ENCODE measurements at regions not wholly inside any gene's neighbourhood (a gene's known extent, or its start where the extent isn't known, plus 50 kb on each side); places are given as distances from the start of the nearest gene placed in this dataset.

DNA sequence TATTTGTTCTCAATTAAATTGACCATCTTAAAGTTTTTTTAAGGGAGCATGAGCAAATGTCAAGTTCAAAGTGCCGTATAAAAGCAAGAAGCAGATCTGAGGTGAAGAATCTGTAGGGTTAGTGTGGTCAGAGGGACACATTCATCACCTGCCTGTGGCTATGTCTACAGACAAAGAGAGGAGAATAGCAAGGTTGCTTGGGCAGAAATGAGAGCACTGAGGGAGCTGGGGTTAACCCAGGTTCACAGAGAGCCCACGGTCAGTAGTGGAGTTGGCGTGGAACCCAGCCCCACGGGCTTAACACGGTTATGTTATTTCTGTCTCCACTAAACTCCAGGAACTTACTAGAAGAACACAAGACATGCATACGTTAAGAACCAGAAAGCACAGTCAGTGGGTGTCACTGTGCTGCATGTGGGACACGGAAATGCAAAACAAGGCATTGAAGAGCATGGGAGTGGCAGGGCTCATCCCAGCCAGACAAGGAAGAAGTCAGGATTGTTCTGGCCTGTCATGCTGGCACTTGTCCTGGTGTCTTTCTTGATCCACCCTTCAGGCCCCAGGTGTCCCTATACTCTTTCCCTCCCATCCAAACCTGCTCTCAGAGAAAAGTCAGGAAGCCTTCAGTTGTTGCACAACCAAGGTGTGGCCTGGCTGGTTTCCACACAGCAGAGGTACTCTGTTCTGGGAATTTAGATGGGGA lies 95.5 kb upstream of the IVNS1ABP start:
- no peak for DNase-seq (ENCODE audit: low read depth in 1 of 2, low spot score in 1 of 2)

DNA sequence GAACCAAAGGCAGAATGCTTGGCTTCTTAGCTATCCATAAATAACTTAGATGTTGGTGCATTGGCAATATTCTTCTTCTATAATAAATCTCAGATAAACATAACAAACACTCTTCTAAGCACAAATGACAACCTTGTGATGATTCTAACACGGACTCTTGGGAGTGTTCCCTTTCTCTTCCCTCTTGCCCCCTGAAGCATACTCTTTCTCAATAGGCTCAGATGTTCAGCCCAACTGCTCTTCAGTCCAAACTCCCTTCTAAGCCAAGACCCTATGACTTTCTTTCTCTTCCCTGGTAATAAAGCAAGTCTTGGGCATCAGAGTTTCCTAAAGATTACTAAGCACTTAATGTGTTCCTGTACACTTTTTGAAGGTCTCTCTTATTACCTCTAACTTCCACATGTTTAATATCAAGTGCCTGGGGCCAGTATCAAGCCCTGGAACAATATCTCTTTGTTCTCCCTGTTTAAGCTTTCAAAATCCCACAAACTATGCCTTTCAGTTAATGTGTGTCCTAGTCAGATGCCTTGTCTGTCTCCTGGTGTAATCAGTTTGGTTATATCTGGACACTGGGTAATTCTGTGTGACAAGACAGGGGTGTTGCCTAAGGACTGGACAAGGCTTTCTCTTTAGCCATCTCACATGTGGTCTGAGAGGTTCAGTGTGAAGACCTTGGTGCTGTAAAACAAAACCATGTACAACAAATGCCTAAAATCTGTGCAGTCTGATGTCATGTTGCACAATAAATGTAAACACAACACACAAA lies 92.9 kb upstream of the IVNS1ABP start:
- no peak for DNase-seq (ENCODE audit: low read depth in 1 of 2, low spot score in 1 of 2)
- H3K4me3 ChIP-seq (replicated peaks; ENCODE audit: insufficient read depth, low read length): no peak overlapping the region

More for the DNA sequence above, 95.5 kb upstream of the IVNS1ABP start:
- H3K4me3 ChIP-seq (replicated peaks; ENCODE audit: insufficient read depth, low read length): no peak overlapping the region
- no peak overlapping the region for H3K27ac ChIP-seq (replicated peaks)
- no peaks in the 10 kb centered on the region for H3K27me3 ChIP-seq (ENCODE audit: insufficient read depth, poor library complexity, severe bottlenecking)
- TF ChIP-seq GABPA (IDR thresholded peaks at IDR 0.05; ENCODE audit: low read depth) (no peak), SPI1 (IDR thresholded peaks at IDR 0.05; ENCODE audit: borderline replicate concordance, low read depth) (no peak), POLR2AphosphoS5 (IDR thresholded peaks at IDR 0.05; ENCODE audit: low read depth) (no peak)
- TF ChIP-seq, protein P1, sequence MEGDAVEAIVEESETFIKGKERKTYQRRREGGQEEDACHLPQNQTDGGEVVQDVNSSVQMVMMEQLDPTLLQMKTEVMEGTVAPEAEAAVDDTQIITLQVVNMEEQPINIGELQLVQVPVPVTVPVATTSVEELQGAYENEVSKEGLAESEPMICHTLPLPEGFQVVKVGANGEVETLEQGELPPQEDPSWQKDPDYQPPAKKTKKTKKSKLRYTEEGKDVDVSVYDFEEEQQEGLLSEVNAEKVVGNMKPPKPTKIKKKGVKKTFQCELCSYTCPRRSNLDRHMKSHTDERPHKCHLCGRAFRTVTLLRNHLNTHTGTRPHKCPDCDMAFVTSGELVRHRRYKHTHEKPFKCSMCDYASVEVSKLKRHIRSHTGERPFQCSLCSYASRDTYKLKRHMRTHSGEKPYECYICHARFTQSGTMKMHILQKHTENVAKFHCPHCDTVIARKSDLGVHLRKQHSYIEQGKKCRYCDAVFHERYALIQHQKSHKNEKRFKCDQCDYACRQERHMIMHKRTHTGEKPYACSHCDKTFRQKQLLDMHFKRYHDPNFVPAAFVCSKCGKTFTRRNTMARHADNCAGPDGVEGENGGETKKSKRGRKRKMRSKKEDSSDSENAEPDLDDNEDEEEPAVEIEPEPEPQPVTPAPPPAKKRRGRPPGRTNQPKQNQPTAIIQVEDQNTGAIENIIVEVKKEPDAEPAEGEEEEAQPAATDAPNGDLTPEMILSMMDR (IDR thresholded peaks at IDR 0.05; ENCODE audit: insufficient read depth, low read length): no peak
- TF ChIP-seq, protein P2, sequence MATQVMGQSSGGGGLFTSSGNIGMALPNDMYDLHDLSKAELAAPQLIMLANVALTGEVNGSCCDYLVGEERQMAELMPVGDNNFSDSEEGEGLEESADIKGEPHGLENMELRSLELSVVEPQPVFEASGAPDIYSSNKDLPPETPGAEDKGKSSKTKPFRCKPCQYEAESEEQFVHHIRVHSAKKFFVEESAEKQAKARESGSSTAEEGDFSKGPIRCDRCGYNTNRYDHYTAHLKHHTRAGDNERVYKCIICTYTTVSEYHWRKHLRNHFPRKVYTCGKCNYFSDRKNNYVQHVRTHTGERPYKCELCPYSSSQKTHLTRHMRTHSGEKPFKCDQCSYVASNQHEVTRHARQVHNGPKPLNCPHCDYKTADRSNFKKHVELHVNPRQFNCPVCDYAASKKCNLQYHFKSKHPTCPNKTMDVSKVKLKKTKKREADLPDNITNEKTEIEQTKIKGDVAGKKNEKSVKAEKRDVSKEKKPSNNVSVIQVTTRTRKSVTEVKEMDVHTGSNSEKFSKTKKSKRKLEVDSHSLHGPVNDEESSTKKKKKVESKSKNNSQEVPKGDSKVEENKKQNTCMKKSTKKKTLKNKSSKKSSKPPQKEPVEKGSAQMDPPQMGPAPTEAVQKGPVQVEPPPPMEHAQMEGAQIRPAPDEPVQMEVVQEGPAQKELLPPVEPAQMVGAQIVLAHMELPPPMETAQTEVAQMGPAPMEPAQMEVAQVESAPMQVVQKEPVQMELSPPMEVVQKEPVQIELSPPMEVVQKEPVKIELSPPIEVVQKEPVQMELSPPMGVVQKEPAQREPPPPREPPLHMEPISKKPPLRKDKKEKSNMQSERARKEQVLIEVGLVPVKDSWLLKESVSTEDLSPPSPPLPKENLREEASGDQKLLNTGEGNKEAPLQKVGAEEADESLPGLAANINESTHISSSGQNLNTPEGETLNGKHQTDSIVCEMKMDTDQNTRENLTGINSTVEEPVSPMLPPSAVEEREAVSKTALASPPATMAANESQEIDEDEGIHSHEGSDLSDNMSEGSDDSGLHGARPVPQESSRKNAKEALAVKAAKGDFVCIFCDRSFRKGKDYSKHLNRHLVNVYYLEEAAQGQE (IDR thresholded peaks at IDR 0.05; ENCODE audit: insufficient replicate concordance, low read depth): no peak

DNA sequence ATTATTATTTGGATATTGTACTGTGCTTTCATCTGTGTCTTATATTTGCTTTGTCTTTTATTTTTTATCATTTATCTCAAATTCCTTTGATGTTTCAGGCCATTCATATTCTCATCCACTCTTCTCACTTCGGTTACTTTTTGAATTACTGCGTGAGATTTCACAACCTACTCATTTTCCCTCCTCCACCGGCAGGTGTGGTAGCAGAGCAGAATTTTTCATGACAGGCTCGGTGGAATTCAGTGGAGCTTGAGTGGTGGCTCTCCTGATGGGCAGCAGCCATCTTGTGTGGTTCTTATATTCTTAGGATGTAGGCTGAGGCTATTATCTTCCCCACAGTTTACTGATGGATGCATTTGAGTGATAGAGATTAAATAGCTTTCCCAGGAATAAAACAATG lies 92.3 kb upstream of the IVNS1ABP start:
- H3K27ac ChIP-seq (replicated peaks): no peak overlapping the region
- TF ChIP-seq, protein P2 (IDR thresholded peaks at IDR 0.05; ENCODE audit: insufficient replicate concordance, low read depth): no peak
- TF ChIP-seq SPI1 (IDR thresholded peaks at IDR 0.05; ENCODE audit: borderline replicate concordance, low read depth): no peak
- TF ChIP-seq, protein P1 (IDR thresholded peaks at IDR 0.05; ENCODE audit: insufficient read depth, low read length): no peak
- no peak for TF ChIP-seq GABPA (IDR thresholded peaks at IDR 0.05; ENCODE audit: low read depth)
- TF ChIP-seq POLR2AphosphoS5 (IDR thresholded peaks at IDR 0.05; ENCODE audit: low read depth): no peak
- no peak overlapping the region for H3K4me3 ChIP-seq (replicated peaks; ENCODE audit: insufficient read depth, low read length)
- no peak for DNase-seq (ENCODE audit: low read depth in 1 of 2, low spot score in 1 of 2)
- H3K27me3 ChIP-seq (ENCODE audit: insufficient read depth, poor library complexity, severe bottlenecking): no peaks in the 10 kb centered on the region

More for the DNA sequence above, 92.9 kb upstream of the IVNS1ABP start:
- Histone ChIP-seq H3K27ac (replicated peaks) (no peak overlapping the region), H3K27me3 (ENCODE audit: insufficient read depth, poor library complexity, severe bottlenecking) (no peaks in the 10 kb centered on the region)
- TF ChIP-seq GABPA (IDR thresholded peaks at IDR 0.05; ENCODE audit: low read depth) (no peak), POLR2AphosphoS5 (IDR thresholded peaks at IDR 0.05; ENCODE audit: low read depth) (no peak)

DNA sequence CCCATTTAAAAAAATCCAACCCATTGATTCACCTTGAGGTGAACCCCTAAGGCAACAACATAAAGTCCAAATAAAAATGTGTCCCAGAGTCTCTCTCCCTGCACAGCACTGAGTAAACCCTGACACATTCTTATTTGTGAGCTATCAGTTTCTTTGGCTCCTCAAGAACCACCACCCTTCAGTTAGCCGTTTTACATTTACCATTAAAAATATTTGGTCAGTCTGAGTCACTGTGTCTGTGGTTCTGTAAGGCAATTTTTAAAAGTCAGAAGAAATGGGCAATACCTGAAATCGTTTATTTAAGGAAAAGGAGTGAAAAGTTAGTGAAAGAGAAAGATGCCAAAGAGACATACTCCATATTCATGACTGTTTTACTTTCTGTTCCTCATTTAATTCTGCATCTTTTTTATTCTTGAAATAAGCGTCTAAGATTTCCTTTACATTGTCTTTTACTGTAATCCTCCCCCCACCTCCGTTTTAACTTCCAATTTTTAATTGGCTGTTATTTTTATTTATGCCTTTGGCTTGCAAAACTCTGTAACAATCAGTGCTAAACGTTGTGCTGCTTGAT lies 91.7 kb upstream of the IVNS1ABP start:
- Histone ChIP-seq H3K27ac (replicated peaks) (no peak overlapping the region), H3K27me3 (ENCODE audit: insufficient read depth, poor library complexity, severe bottlenecking) (no peaks in the 10 kb centered on the region), H3K4me3 (replicated peaks; ENCODE audit: insufficient read depth, low read length) (no peak overlapping the region)
- DNase-seq (ENCODE audit: low read depth in 1 of 2, low spot score in 1 of 2): no peak
- TF ChIP-seq POLR2AphosphoS5 (IDR thresholded peaks at IDR 0.05; ENCODE audit: low read depth) (no peak), GABPA (IDR thresholded peaks at IDR 0.05; ENCODE audit: low read depth) (no peak), SPI1 (IDR thresholded peaks at IDR 0.05; ENCODE audit: borderline replicate concordance, low read depth) (no peak)
- TF ChIP-seq, protein P2 (IDR thresholded peaks at IDR 0.05; ENCODE audit: insufficient replicate concordance, low read depth): no peak
- TF ChIP-seq, protein P1 (IDR thresholded peaks at IDR 0.05; ENCODE audit: insufficient read depth, low read length): no peak

All from HL-60 (cell line).